NCI-H2227 (cell line): ENCODE measurements at regions not wholly inside any gene's neighbourhood (a gene's known extent, or its start where the extent isn't known, plus 50 kb on each side); places are given as distances from the start of the nearest gene placed in this dataset.
"Not testable (repeated sequence)": the region's sequence is repeated elsewhere in the genome, so short reads cannot be mapped to it uniquely, and the experiment has no call there.

Experiments used
- DNase-seq: peaks from one replicate; lab custom pipeline; 2025; ENCODE audit not compliant: unreplicated experiment; lab: John Stamatoyannopoulos, UW

DNA sequence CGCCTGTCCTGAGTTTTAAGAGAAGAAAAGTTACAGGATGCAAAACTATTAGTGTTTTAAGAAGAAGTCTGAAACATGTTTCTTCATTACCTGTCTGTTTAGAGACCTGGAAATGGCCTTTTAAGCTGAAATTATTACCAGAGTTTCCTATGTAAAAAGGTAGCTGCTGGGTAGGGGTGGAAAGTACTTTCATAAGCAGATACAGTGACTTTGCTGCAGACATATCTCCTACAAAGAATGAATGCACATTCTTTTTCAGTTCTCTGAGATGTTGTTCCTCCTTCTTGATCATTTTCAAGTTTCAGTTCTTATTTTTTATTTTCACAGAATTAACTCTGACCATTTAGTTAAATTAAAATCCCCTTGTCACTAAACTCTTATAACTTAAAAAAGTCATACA lies 1329.6 kb downstream of the KCNT2 start:
- no peak for DNase-seq

DNA sequence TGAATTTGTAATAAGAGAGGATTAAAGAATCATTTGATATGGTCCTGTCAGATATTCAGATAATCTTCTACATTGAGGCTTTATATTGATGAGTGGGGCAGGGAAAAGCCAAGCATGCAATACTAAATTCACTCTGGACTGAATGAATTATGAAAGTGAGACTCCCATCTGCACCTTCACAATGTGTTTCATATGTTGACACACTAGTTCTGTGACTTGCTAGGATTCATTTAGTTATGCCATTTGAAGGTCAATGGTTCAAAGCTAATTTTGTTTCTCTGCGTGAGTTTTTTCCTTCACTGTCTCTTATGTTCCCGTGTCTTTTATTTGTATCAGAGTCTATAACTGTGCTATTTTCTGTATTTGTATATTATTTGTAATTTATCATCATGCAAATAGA lies 1332.5 kb downstream of the KCNT2 start:
- DNase-seq: no peak

DNA sequence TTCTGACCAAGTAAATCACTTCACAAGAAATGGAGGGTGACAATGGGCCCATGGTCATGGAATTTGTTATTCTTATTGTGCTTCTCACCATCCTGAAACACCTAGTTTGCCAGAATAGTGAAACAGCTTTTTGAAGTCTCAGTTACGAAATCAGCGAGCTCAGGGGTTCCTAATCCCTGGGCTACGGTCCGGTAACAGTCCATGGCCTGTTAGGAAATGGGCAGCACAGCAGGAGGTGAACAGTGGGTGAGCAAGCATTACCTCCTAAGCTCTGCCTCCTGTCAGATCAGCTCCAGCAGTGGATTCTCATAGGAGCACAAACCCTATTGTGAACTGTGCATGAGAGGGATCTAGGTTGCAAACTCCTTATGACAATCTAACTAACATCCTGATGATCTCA lies 1356.3 kb downstream of the KCNT2 start:
- no peak for DNase-seq

DNA sequence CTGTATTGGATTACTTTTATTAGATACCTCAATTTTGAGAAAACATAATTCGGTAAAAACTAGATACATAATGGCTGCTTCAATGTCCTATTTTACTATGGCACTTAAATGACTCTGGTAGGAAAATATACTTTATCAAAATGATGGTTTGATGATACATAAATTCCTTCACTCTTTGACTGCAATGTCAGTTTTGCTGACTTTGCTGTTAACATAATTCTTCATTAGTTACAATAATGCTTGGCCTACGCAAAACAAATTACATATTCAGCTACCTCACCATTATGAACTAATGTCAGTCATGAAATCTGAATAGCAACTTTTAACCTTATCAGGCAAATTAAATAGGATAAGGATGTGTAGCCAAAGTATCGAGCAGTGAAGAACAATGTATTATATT lies 1364.7 kb downstream of the KCNT2 start:
- DNase-seq: no peak

GRCh38 chr1:195241066-195241465 lies 1367.2 kb downstream of the KCNT2 start:
- DNase-seq: no peak

DNA sequence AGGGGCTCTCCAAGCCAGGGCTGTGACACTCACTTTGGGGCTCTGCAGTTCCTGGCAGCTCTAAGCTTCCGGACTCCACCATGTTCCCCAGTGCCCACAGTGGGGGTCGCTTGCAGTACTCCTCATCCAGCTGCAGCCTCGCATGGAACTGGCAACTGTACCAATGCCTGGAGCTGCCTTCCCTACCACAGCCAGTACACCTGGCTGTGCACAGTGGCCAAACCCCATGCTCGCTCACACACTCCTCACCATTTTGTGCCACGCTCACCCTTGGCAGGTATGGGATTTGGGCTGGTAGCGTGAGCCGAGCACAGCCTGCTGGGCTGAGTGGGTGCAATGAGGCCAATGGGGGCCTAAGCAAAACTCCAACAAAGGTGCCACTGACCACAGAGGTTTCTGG lies 1369.9 kb downstream of the KCNT2 start:
- no peak for DNase-seq

GRCh38 chr1:195236991-195237889 lies 1371.0 kb downstream of the KCNT2 start:
- DNase-seq: no peak

DNA sequence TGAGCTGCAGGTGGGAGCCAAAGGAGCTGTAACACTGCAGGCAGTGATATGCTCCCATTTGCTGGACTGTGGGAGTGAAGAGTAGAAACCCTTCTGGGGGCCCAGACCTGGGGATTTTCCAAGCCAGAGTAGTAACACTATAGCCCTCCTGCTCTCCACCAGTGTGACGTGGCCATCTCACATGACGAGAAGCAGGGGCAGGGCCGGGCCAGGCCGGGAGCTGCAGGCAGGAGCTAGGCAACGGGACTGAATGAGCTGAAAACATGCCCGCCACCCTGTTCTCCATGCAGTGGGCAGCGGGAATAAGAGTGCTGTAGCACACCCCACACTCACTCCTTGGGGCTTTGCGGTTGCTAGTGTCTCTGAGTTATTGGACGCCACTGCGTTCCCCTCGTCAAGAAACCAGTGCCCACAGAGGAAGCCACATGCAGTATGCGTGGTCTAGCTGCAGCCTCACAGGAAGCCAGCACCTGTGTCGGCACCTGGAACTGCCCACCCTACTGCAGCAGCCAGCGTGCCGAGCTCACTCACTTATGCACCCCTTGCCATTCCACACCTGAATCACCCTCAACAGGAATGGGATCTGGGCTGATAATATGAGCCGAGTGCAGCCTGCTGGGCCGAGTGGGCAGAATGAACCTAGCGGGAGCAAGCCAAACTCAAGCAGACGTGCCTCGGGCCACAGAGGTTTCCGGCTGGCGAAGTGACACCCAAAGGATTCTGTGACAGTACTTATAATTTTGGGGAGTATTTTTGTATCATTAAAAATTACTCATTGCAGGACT lies 1389.6 kb downstream of the KCNT2 start:
- no peak for DNase-seq

- DNase-seq: peak; percentile 9
Measured at GRCh38 chr1:195202241-195202640, 1406.0 kb downstream of the KCNT2 start.

DNA sequence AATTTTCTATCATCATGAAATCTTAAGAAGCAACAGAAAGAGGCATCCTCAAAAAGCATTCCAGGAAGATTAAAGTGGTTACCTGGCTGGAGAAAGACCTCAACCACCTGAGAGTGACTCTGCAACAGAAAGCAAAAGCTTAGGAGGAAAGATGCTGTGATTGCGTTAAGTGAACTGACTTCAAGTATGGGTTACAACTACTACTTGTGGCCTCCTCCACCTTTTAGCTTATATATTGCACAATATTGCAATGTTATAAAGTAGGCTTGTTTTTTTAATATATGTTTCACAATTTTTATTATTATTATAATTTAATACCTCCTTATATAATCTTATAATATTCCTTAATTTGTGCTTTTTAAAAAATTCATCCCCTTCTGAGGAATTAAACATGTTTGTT lies 1407.5 kb downstream of the KCNT2 start:
- no peak for DNase-seq

GRCh38 chr1:195197116-195197515 lies 1411.1 kb downstream of the KCNT2 start:
- no peak for DNase-seq

GRCh38 chr1:195195423-195196057 lies 1412.7 kb downstream of the KCNT2 start:
- no peak for DNase-seq

GRCh38 chr1:195193134-195193533 lies 1415.1 kb downstream of the KCNT2 start:
- DNase-seq: no peak

GRCh38 chr1:195188821-195189220 lies 1419.4 kb downstream of the KCNT2 start:
- DNase-seq: no peak

DNA sequence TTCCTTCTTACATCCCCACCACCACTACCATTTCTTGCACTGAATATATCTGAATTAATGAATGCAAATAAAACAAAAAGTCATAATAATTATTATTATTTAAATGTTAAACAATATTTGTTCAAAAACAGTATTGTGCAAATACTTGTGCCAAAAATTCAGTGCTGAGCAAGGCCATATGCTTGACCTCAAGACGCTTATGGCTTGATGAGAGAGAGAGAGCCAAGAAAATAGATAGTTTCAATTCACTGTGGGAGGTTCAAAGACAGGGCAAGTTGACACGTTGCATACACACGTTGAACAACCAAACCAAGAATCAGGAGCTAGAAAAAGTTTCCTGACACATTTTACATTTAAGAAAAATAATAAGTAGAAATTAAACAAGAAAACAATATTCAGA lies 1421.7 kb downstream of the KCNT2 start:
- no peak for DNase-seq

- DNase-seq: no peak
Measured at GRCh38 chr1:195185736-195186135, 1422.5 kb downstream of the KCNT2 start.

DNA sequence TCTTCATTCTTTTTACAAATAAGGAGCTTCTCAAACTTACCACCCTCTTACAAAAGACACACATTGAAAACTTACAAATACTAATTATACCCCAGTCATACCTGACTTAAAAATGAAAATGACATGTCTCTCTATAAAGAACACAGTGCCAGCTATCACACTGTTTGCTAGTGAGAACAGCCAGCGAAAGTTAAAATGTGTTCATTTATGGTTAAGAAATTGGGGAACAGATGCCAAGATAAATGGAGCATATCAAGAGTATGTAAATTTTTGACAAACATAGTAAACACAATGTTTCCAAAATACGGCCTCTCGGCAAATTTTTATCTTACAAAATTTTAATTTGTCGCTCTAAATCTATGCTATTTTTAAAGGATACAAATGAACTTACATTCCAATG lies 1422.9 kb downstream of the KCNT2 start:
- DNase-seq: no peak

- DNase-seq: no peak
Measured at GRCh38 chr1:195173753-195174152, 1434.5 kb downstream of the KCNT2 start.

DNA sequence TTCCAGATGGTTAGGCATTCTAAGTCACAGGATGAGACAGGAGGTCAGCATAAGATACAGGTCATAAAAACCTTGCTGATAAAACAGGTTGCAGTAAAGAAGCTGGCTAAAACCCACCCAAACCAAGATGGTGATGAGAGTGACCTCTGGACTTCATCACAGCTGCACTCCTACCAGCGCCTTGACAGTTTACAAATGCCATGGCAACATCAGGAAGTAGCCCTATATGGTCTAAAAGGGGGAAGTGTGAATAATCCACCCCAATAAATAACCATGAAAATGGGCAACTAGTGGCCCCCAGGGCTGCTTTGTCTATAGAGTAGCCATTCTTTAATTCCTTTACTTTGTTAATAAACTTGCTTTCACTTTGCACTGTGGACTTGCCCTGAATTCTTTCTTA lies 1448.4 kb downstream of the KCNT2 start:
- not testable (repeated sequence) for DNase-seq

- DNase-seq: no peak
Measured at GRCh38 chr1:195158091-195158490, 1450.1 kb downstream of the KCNT2 start.

GRCh38 chr1:195153107-195153506 lies 1455.1 kb downstream of the KCNT2 start:
- DNase-seq: no peak

DNA sequence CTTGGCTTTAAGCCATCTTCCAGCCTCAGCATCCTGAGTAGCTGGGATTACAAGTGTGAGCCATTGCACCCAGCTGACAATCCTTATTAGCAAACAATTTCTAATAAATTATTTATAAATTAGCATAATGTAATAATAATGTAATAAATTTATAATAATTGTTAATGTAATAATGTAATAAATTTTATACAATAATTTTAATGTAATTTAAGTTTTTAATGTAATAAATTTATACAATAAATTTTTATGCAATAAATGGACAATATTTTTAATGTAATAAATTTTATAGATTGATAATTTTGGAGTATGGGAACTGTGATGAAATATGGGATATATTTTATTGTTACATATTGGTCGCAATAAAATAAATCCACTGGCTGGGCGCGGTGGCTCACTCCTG lies 1457.5 kb downstream of the KCNT2 start:
- no peak for DNase-seq
